Renal cortex interstitium (tissue), 11 donors: ENCODE measurements at regions not wholly inside any gene's neighbourhood (a gene's known extent, or its start where the extent isn't known, plus 50 kb on each side); places are given as distances from the start of the nearest gene placed in this dataset.
"Not testable (repeated sequence)": the region's sequence is repeated elsewhere in the genome, so short reads cannot be mapped to it uniquely, and the experiment has no call there.

Experiments used
- DNase-seq, 11 donors: peaks; one replicate each; pipeline ENCODE4 v3.0.0-alpha.2; 2013; ENCODE audit warnings: low read depth in 9 of 11, low spot score in 4 of 11; ENCODE audit errors: extremely low read depth in 1 of 11

- DNase-seq, result not testable (repeated sequence)
Measured at GRCh38 chr17:15856745-15857144, 88.2 kb upstream of the ADORA2B start.

GRCh38 chr17:15858082-15858481, 86.8 kb upstream of the ADORA2B start:
- DNase-seq, result not testable (repeated sequence)

- not testable (repeated sequence) for DNase-seq
Measured at GRCh38 chr17:15860774-15861173, 84.2 kb upstream of the ADORA2B start.

GRCh38 chr17:15864061-15864460, 80.9 kb upstream of the ADORA2B start:
- DNase-seq, result not testable (repeated sequence)

GRCh38 chr17:15864472-15864871, 80.5 kb upstream of the ADORA2B start:
- DNase-seq, result not testable (repeated sequence)

GRCh38 chr17:15866015-15866414, 78.9 kb upstream of the ADORA2B start:
- DNase-seq, result not testable (repeated sequence)

DNA sequence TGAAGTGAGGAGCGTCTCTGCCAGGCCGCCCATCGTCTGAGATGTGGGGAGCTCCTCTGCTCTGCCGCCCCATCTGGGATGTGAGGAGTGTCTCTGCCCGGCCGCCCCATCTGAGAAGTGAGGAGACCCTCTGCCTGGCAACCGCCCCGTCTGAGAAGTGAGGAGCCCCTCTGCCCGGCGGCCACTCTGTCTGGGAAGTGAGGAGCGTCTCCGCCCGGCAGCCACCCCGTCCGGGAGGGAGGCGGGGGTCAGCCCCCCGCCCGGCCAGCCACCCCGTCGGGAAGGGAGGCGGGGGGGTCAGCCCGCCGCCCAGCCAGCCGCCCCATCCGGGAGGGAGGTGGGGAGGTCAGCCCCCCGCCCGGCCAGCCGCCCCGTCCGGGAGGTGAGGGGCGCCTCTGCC, 77.6 kb upstream of the ADORA2B start:
- DNase-seq, result not testable (repeated sequence)

DNA sequence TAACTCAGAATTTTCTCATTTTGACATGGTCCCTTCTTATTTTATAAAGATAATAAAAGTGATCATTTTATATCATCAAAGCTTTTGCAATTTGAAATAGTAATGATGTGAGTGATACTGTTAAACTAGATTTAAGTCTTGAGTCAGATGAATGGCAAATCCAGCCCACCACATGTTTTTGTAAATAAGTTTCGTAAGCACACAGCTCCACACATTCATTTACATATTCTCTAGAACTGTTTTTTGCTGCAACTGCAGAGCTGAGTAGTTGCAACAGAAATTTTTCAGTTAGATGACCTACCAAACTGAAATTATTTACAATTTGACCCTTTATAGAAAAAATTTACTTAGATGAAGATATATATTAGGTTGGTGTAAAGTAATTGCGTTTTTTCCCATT, 75.1 kb upstream of the ADORA2B start:
- DNase-seq, result not testable (repeated sequence)

DNA sequence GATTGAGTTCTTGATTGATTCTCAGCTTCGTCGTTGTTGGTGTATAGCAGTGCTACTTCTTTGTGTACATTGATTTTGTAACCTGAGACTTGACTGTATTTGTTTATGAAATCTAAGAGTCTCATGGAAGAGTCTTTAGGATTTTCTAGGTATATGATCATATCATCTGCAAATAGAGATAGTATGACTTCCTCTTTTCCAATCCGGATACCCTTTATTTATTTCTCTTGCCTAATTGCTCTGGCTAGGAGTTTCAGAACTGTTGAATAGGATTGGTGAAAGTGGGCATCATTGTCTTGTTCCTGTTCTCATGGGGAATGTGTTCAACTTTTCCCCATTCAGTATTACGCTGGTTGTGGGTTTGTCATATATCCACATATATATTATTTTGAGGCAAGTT, 72.3 kb upstream of the ADORA2B start:
- DNase-seq, result not testable (repeated sequence)

GRCh38 chr17:15877882-15878500, 66.9 kb upstream of the ADORA2B start:
- DNase-seq, result not testable (repeated sequence)

DNA sequence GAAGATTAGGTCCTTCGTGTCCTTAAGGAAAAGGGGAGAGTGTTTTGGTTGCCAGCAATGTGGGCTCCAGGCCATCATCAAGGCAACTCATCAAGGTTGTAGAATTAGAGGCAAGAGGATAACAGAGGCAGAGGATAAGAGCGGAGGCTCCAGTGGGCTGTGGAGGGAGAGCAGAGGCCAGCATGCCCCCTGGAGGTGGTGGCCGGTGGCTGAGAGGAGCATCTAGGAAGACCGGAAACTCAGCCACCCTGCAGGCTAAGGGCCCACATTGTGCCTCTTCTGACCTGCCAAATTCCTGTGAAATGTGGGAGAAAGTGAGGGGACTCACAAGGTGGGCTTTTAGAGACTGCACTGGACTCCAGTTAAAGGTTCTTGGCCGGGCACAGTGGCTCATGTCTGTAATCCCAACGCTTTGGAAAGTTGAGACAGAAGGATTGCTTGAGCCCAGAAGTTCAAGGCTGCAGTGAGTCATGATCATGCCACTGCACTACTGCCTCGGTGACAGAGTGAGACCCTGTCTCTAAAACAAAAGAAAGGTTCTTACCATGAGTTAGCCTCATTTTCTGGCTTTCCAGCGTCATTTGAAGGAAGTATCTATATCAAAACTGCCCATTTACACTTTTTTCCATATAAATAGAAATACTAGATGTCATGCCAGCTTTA, 62.7 kb upstream of the ADORA2B start:
- DNase-seq, result no peak

- DNase-seq, result no peak
Measured at GRCh38 chr17:15882777-15883176, 62.2 kb upstream of the ADORA2B start.

DNA sequence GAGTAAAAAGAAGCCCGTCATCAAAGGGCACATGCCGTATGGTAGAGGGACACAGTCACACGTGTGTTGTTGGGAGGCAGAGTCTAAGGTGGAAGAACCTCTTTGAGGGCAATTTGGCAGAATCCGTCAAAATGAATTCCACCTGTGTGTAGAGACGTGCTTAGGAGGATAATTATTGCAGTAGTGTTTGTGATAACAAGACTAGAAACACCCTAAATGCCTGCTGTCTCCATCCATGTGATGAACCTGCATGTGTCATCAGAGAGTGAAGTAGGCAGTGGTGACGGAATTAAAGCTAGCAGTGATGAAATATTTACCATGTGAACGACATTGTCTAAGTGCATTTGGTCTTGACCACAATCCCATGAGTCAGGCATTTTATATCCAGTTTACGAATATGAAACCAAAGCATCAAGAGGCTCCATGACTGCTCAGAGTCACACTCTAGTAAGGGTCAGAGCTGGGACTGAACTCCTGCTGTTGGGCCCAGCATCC, 61.3 kb upstream of the ADORA2B start:
- DNase-seq, result no peak

- DNase-seq, result no peak
Measured at GRCh38 chr17:15884731-15885130, 60.2 kb upstream of the ADORA2B start.

GRCh38 chr17:15885770-15886169, 59.2 kb upstream of the ADORA2B start:
- DNase-seq, result no peak

DNA sequence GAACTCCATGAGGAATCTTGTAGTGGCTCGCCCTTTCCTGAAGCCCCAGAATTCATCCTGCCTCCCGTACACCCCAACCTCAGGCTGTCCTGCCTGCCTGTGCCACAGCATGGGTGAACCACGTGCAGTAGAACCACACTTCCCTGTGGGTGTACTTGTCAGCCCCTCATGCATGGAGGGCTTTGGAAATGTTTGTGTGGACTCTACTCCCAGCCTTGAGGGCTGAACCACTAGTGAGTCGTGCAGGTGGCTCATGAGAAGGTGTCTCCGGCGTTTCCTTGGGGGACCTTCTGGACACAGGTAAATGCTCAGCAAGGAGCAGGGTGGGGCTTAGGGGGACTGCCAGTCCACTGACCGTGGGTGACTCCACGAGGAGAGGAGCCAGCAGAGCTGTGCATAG, 58.7 kb upstream of the ADORA2B start:
- DNase-seq, result no peak

DNA sequence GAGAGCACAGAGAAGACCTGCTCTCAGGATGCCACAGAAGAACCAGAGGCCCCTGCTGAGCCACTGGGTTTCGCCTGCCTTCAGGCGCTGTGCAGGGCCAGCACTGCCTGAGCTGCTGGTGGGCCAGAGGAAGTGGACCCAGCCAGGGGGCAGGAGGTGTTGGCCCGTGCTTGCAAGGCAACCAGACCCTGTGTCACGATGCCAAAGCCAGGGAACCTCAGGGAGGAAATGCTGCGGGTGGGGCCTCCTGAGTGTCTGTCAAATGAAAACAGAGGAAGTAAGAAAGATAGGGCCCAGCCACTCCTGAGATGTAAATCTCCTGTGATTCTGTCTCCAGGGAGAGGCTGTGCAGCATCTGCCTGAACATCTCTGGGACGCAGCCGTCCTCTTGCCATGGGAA, 58.1 kb upstream of the ADORA2B start:
- no peak for DNase-seq

GRCh38 chr17:15888436-15888835, 56.5 kb upstream of the ADORA2B start:
- DNase-seq, result no peak

- DNase-seq, result no peak
Measured at GRCh38 chr17:15890279-15890892, 54.5 kb upstream of the ADORA2B start.

DNA sequence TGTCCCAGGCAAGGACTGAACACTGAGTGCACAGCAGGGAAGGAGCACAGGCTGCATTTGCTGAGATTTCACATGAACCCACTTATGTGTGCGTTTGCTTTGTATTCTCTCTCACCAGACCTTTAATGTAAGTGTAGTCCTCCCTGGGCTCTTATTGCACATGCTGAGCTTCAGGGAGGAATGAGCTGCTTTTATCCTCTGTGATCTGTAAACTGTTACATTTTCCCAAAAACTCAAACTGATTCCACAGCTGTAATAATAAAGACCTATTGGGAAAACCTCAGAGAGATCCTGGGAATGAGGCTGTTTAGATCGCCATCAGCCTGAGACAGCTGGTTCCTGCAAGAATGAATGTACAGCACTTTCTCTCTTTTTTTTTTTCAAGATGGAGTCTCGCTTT, 53.6 kb upstream of the ADORA2B start:
- no peak for DNase-seq
